KMS-11 (cell line): ENCODE measurements at regions not wholly inside any gene's neighbourhood (a gene's known extent, or its start where the extent isn't known, plus 50 kb on each side); places are given as distances from the start of the nearest gene placed in this dataset.

Experiments used
- H2AFZ ChIP-seq: fragments of 200-600 bp; sonication (generic); 2 replicates; pipeline ENCODE4 v1.6.1; 2016; ENCODE audit warnings: antibody characterized with exemption, mixed run types, low read depth
- H3K27ac ChIP-seq: fragments of 200-600 bp; sonication (generic); 2 replicates; pipeline ENCODE4 v1.6.1; 2016; ENCODE audit warnings: mild to moderate bottlenecking, mixed run types
- H3K27me3 ChIP-seq: fragments of 200-600 bp; sonication (generic); 2 replicates; pipeline ENCODE4 v1.6.1; 2017; ENCODE audit warnings: mild to moderate bottlenecking, low read depth, mixed run types, moderate library complexity; ENCODE audit not compliant: insufficient read depth
- H3K36me3 ChIP-seq: fragments of 200-600 bp; sonication (generic); 2 replicates; pipeline ENCODE4 v1.6.1; 2017; ENCODE audit warnings: mild to moderate bottlenecking, mixed run types; ENCODE audit not compliant: insufficient read depth
- H3K4me1 ChIP-seq: fragments of 200-600 bp; sonication (generic); 2 replicates; pipeline ENCODE4 v1.6.1; 2016; ENCODE audit warnings: mild to moderate bottlenecking, low read depth, mixed run types; ENCODE audit not compliant: poor library complexity, severe bottlenecking
- H3K4me2 ChIP-seq: fragments of 200-600 bp; sonication (generic); 2 replicates; pipeline ENCODE4 v1.7.0; 2016; ENCODE audit warnings: mild to moderate bottlenecking, mixed run types
- H3K4me3 ChIP-seq: fragments of 200-600 bp; sonication (generic); IDR thresholded peaks from 2 replicates; pipeline ENCODE4 v1.6.1; 2017; ENCODE audit warnings: low read depth, low read length, mixed read lengths; ENCODE audit not compliant: insufficient read depth
- H3K79me2 ChIP-seq: fragments of 200-600 bp; sonication (generic); 2 replicates; pipeline ENCODE4 v1.6.1; 2016; ENCODE audit warnings: low read depth, mixed run types; ENCODE audit not compliant: insufficient read depth
- H3K9ac ChIP-seq: fragments of 200-600 bp; sonication (generic); 2 replicates; pipeline ENCODE4 v1.6.1; 2016; ENCODE audit warnings: mild to moderate bottlenecking, mixed run types
- H4K20me1 ChIP-seq: fragments of 200-600 bp; sonication (generic); 2 replicates; pipeline ENCODE4 v1.6.1; 2016; ENCODE audit warnings: mild to moderate bottlenecking, mixed run types; ENCODE audit not compliant: insufficient read depth
- CTCF ChIP-seq: fragments of 200-600 bp; sonication (generic); conservative IDR thresholded peaks from 2 replicates; pipeline ENCODE4 v1.6.1; 2017; ENCODE audit warnings: low read depth, mild to moderate bottlenecking, antibody characterized with exemption, low read length, moderate library complexity, mixed read lengths

DNA sequence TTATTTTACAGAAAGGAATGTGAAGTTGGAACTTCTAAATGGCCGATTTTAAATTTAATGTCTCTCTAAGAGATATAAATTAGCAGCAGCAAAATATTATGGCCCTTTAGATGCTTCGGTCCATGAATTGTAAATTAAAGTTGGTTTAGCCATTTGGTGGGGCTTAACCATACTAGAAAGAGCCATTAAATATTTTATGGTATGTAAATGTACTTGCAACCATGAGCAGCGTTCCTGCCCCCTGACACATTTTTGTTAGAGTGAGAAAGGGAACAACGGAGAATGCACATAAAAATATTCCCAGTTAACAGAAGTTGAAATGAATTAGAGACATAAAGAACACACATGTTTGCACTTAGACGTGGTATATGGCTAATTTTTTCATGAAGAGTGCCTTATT, 237.9 kb downstream of the MYLK4 start:
- Histone ChIP-seq H3K27me3 (no peaks in the 10 kb centered on the region), H3K4me3 (no peak overlapping the region), H2AFZ (no peak overlapping the region), H3K4me2 (no peak overlapping the region), H3K79me2 (no peaks in the 10 kb centered on the region), H3K36me3 (no peaks in the 10 kb centered on the region), H3K4me1 (no peaks in the 10 kb centered on the region), H4K20me1 (no peaks in the 10 kb centered on the region), H3K27ac (no peak overlapping the region), H3K9ac (no peak overlapping the region)
- TF ChIP-seq CTCF: no peak

DNA sequence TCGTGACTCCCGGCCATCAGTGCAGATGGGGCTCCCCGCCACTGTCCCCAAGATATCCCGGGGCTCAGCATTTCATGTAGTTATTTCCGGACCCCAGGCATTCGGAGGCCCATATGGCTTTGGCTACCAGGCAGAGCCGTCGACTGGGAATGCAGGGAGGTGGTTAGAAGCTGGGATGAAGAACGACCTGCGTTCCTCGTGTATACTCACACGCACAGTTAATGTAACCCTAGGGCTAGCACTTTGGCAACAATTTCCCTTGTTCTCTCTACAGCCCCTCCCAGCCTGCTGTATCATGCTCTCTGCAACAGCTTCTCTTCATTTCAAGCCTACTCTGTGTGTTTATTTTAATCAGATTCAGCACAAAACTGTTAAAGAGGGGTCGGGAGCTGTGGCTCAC, 240.4 kb downstream of the MYLK4 start:
- Histone ChIP-seq H4K20me1 (no peaks in the 10 kb centered on the region), H2AFZ (no peak overlapping the region), H3K4me1 (no peaks in the 10 kb centered on the region), H3K4me2 (no peak overlapping the region), H3K36me3 (no peaks in the 10 kb centered on the region), H3K27me3 (no peaks in the 10 kb centered on the region), H3K27ac (no peak overlapping the region), H3K79me2 (no peaks in the 10 kb centered on the region), H3K9ac (no peak overlapping the region), H3K4me3 (no peak overlapping the region)
- no peak for TF ChIP-seq CTCF

- Histone ChIP-seq H3K27me3 (no peaks in the 10 kb centered on the region), H3K79me2 (no peaks in the 10 kb centered on the region), H3K9ac (no peak overlapping the region), H3K4me2 (no peak overlapping the region), H4K20me1 (no peaks in the 10 kb centered on the region), H3K36me3 (no peaks in the 10 kb centered on the region), H3K27ac (no peak overlapping the region), H2AFZ (no peak overlapping the region), H3K4me3 (no peak overlapping the region), H3K4me1 (no peaks in the 10 kb centered on the region)
- no peak for TF ChIP-seq CTCF
These were observed 241.0 kb downstream of the MYLK4 start for GRCh38 chr6:2509711-2510110.

DNA sequence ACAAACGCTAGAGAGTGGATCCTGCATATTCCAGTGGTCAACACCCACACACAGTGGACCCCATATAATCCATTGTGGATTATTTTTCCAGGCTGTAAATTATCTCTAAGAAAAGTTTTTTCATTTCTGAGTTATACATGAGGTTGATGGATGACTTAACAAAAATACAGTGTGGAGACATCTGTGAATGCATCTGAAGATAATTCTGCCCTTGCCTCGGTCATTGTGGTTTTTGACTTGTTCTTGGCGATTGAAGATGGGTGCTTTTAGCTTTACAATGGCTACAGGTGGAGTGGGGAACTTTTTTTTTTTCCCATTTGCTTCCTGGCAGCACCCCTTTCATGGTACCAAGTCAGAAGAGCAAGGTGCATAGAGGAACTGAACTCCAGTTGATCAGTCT, 242.7 kb downstream of the MYLK4 start:
- no peak overlapping the region for H3K9ac ChIP-seq

More for the DNA sequence above, 242.7 kb downstream of the MYLK4 start:
- Histone ChIP-seq H4K20me1 (no peaks in the 10 kb centered on the region), H3K4me2 (no peak overlapping the region), H3K4me3 (no peak overlapping the region), H3K36me3 (no peaks in the 10 kb centered on the region), H3K27me3 (no peaks in the 10 kb centered on the region), H3K79me2 (no peaks in the 10 kb centered on the region), H3K4me1 (no peaks in the 10 kb centered on the region), H2AFZ (no peak overlapping the region), H3K27ac (no peak overlapping the region)
- no peak for TF ChIP-seq CTCF
